NCI-H526 treated with DMSO at 0.1 percent for 48 hours (cell line): ENCODE measurements at regions not wholly inside any gene's neighbourhood (a gene's known extent, or its start where the extent isn't known, plus 50 kb on each side); places are given as distances from the start of the nearest gene placed in this dataset.

ENCODE experiments used
- DNase-seq: peaks from one replicate; lab custom pipeline; 2025; lab: John Stamatoyannopoulos, UW

GRCh38 chr15:72966641-72967040 lies 85.6 kb upstream of the NEO1 start:
- no peak for DNase-seq

DNA sequence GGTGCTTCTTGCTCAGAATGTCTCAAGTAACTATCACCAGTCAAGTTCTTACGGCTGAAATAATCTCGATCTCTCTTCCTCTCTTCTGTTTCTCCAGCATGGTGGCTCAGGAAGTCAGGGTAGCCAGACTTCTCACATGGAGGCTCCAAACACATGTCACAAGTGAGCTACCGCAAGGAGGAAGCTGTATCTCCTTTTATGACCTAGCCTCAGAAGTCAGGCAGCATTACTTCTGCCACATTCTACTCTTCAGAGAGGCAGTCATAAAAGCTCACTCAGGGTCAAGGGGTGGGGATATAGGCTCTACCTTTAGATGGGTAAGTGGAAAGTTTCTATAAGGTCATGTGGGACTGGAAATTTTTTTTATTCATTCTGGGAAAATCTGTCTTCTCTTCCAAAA lies 86.6 kb upstream of the NEO1 start:
- DNase-seq: no peak

DNA sequence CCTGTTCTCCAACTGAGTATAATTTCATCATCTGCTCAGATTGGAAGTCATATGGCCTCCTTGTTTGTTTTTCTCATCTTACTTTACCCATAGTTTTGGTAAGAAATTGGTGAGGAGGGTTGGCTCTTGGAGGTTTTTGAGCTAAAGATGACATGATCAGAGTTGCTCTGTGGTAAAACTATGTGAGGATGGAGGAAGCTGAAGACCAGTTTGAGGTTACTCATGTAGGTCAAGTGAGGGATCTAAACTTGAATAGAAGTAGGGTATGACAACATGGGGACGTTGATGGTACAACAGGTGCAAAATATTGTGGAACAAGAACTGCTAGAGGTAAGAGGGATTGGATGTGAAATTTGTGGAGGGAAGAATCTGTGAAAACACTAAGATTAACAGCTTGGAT lies 87.7 kb upstream of the NEO1 start:
- no peak for DNase-seq

GRCh38 chr15:72964135-72964534 lies 88.1 kb upstream of the NEO1 start:
- DNase-seq: no peak

- no peak for DNase-seq
These were observed 90.1 kb upstream of the NEO1 start for GRCh38 chr15:72962054-72962702.

DNA sequence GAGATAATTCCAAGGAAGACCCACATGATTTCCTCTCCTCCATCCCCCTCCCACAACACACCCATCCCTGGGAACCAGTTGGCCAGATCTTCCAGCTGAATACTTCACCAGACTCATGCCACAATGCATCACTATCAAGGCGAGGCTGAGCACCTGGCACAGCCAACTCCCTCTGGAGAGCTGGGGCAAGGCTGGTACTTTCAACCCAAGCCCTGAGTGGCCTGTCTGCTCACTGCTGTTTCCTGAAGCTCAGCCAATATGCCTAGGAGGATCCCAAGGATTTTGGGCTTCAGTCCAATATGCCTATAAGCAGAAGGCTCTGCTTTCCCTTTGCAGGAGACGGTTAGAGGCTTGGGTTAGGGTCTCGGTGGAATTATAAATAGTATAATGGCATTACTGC lies 90.9 kb upstream of the NEO1 start:
- DNase-seq: no peak

DNA sequence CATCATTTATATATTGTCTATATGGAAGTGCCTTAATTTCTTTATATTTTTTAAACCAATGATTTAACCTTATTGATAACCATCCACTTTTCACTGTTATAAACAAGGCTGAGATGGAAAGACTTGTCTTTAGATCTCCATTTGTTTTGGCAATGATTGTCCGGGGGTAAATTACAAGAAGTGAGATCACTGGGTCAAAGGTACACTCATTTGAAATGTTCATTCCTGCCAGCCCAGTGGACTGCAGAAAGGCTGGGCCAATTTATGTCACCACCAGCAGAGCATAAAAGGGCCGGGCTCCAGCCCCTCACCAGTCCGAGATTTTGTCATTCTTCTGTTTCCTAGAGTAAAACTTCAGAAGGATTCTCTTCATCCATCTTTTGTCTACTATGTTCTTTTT lies 93.6 kb upstream of the NEO1 start:
- DNase-seq: no peak

DNA sequence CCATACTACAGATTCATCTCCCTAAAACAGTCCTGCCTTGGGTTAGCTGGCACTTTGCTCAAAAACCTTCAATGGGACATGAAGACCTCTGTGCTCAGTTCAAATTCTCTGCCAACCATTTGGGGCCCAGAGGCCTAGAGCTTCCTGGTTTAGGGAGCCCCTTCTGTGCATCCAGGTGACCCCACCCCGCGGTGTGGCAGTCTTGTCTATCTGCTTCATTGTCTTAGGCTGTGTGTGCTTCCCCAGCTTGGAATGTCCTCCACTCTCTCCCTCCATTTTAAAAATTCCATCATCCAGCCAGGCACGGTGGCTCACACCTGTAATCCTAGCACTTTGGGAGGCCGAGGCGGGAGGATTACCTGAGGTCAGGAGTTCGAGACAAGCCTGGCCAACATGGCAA lies 99.0 kb upstream of the NEO1 start:
- DNase-seq: no peak

DNA sequence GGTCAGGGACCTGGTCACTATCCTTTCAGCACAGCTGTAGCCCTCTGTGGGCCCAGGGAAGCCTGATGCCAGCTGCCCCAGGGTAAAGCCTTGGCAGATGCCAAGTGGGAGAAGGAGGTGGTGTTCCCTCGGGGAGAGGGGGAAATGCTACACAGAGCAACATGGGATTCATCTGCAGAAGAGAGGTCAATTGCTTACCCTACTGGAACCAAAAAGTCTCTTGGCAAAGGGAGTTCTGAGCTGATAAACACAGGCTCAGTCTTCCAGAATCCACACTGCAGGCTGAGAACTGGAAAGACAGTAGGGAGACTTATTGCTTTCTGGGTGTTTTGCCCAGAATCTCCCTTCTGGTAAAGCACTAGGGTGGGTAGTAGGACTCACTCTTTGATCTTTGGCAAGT lies 100.1 kb upstream of the NEO1 start:
- no peak for DNase-seq

DNA sequence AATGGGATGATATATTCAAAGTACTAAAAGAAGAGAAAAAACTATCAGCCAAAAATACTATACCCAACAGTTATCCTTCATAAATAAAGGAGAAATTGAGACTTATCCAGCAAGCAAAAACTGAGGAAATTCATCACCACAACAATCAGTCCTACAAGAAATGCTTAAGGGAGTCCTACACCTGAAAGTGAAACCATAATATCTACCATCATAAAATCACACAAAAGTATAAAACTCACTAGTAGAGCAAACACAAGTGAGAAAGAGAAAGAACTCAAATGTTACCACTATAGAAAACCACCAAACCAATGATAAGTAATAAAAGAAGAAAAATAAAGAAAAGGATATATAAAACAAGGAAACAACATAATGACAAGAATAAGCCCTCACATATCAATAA lies 103.6 kb upstream of the NEO1 start:
- no peak for DNase-seq

- DNase-seq: no peak
These were observed 104.6 kb upstream of the NEO1 start for GRCh38 chr15:72947709-72948108.

- no peak for DNase-seq
These were observed 107.7 kb upstream of the NEO1 start for GRCh38 chr15:72944565-72944964.

- no peak for DNase-seq
These were observed 112.0 kb upstream of the NEO1 start for GRCh38 chr15:72940229-72940622.

DNA sequence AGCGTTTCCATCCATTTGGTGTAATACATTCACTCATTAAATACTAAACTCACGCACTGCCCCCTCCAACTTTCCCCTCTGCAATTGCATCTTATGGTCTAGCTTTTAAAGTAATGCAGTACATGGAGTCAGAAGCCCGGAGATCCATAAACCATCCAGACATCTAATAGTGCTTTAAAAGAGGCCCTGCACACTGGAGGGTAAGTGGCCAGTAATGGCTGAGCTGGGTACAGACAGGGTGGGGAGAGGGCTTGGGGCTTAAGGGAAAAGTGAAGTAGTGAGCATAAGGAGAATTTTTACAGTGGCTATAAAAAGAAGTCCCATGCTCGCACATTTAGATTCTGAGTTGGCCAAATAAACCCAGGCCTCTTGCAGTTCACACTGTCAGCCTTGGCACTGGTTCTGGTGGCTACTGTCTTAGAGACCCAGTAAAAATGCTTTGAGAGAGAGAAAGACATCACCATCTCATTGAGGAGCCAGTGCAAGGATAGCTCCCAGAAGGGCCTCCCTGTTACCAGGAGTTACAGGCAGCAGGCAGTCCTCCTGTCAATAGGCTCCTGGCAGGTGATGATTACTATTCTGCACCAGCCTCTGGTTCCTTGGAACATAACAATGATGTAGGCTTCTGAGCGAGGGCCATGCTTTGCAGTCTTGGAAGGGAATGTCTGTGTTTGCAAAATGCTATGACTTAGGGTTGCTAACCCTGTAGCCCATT lies 112.6 kb upstream of the NEO1 start:
- no peak for DNase-seq

GRCh38 chr15:72936691-72937679 lies 115.3 kb upstream of the NEO1 start:
- DNase-seq: no peak

- no peak for DNase-seq
These were observed 116.0 kb upstream of the NEO1 start for GRCh38 chr15:72936237-72936636.

- no peak for DNase-seq
These were observed 116.7 kb upstream of the NEO1 start for GRCh38 chr15:72935521-72935920.

DNA sequence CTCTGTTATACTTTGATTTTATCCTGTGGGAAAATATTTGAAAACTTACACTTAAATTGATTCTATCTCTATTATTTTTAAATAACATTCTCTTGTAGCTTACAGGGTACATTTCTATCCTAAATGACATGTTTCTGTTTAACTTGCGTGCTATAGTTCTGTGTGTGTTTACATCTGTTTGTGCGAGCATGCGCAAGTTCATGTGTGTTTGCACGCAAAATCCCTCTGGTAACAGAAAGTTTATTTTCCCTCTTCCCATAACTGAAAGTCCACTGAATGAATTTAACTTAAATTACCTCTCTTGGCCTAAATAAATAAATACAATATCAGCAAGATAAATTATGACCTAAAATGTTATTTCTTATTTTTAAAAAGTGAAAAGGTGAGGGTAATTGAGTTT lies 117.3 kb upstream of the NEO1 start:
- DNase-seq: no peak

DNA sequence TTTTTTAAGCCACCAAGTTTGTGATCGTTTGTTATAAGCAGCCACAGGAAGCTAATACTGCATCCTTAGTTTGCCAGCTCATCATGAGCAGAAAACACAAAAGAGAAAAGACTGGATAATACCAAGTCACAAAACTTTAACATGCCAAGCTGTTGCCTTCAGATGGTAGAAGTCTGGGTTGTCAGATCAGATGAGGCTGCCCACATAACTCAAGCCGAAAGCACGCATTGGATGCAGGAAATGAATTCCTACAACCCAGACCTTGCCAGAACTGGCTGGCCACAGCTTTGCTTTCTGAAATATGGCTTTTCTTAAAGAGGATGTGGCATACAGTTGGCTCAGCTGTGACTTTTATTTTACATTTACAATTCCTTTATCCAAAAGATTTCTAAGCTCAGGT lies 118.3 kb upstream of the NEO1 start:
- no peak for DNase-seq

DNA sequence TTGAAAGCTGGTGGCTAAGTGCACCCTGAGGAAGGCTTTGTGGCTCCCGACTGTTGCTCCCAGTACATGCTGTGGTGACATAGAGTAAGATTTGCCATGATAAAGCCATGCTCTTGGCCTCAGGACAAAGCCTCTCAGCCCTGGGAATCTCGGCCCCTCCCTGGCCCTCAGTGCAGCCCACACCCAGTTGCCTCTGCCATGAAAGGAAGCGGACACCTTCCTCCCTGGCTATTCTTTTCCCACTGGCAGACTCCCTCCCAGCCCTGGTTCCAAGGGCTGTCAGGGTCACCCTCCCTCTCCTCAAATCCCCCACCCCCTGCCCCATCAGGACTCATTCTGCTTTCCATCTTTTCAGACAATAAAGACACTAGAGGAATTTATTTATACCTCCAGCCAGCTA lies 119.8 kb upstream of the NEO1 start:
- no peak for DNase-seq

DNA sequence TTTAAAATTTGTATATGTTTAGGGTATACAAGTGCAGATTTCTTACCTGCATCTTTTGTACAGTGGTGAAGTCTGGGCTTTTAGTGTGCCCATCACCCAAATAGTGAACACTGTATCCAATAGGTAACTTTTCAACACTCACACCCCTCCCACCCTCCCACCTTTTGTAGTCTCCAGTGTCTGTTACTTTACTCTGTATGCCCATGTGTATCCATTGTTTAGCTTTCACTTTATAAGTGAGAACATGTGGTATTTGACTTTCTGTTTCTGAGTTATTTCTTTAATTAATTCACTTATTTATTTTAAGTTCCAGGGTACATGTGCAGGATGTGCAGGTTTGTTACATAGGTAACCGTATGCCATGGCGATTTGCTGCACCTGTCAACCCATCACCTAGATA lies 124.8 kb upstream of the NEO1 start:
- no peak for DNase-seq

DNA sequence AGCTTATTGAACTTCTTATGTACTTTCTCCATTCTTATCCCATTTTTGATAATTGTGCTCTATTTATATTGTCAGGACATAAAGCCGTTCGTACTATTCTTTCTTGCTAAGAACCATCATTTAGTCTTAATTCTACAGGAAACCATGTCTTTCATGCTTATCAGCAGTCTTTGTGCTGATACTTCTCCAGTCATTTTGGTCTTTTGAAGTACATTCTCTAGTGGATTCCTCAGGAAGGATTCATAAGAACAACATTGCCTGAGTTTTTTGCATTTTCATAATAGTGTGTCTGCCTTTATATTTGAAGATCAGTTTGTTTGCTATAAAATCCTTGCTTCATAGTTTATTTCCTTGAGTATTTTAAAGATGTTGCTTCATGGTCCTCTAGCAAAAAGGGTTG lies 126.6 kb upstream of the NEO1 start:
- DNase-seq: no peak

DNA sequence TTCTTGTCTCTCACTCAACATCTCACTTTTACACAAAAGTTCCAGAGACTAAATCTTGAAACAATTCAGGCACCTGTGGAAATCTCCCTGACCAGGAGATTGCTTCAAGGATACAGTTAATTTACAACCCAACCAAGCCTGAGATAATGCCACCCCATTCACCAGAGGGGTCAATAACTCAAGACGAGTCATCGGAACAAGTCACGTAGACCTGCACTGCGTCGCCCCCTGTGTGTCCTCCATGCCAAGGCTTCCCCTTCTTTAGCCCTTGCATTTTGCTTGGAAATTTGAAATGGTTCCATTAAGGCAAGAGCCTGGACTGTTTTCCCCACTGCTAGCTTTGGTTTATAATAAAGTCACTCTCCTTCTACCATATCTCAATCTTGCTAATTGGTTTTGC lies 129.0 kb upstream of the NEO1 start:
- DNase-seq: no peak
